Activated CD4-positive, alpha-beta T cell treated with anti-CD3 and anti-CD28 coated beads, Interleukin-2, amount 50 U/mL, for 16 hours (primary cell): ENCODE measurements at regions not wholly inside any gene's neighbourhood (a gene's known extent, or its start where the extent isn't known, plus 50 kb on each side); places are given as distances from the start of the nearest gene placed in this dataset.

Experiments used
- DNase-seq: peaks from one replicate; pipeline ENCODE4 v3.0.0-alpha.2; 2020

DNA sequence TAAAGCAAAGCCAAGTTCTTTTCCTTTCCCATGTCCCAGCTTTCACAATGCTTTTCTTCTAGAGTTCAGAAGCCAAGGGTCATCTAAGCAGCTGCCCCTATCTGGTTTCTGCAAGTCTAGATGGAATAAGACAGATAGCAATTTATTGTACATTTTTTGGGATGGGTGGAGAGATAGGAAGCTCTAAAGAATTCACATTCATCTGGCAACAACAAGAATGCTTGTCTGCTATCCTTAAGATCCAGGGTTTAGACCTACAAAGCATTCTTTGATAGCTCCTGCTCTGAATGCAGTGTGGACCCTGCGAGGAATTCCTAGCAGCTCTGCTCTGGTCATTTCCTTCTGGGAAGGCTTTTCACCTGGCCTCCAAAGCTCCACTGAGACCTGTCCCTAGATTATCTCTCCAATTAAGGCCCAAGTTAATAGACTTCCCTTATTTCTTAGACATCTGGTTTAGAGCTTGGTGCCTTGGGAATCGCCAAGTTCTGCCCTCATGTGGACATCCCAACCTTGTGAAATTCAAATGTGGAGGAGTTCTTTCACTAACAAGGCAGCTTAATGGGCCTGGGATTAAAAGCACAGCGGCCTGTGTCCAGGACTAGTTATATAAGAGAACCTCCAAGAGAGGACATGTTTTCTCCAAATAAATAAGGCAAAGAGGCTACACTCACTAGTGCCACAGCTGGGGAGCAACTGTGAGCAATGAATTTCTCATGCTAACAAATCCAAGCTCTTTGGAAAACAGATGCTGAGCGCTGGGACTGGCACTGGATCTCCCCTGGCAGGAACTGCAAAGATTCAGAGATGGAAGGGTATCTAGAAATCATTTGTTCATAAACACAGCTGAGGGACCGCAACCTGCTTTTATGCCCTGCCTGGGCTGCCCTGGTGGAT lies 384.5 kb upstream of the DDHD1 start:
- DNase-seq = no peak

DNA sequence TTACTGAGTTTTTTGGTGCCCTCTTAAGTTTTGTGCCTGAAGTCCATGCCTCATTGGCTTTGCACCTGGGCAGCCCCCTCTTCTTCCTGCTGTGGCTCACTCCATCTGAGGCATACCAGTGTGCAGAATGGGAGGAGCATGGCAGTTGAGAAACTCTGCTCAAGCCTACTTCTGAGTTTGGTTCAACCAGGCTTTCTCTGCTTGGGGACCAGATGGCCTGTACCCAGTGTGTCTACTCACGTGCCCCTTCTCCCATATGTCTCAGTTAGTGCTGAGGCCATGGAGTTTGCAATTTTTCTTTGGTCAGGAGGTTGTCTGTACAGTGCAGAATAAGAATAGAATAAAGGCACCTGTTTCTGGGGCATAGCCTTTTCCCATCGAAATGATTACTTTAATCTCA lies 383.3 kb upstream of the DDHD1 start:
- no peak for DNase-seq

DNA sequence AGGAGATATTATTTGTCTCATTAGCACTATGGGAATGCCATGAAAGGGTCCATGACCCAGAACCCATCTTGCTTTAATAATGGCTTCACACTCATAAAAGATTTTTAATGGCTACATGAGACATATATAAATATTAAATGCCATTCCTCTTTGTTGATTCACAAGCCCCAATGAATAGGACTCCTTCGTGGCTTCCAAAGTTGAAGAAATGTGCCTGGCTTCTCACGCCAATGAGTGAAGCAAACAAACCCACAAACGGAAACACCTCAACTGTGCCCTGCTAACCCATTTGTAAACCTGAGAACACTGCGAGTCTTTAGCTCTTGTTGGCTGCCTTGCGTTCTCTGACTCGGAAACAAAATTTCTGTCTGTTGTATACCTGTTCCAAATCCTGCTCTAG lies 381.7 kb upstream of the DDHD1 start:
- DNase-seq = no peak

DNA sequence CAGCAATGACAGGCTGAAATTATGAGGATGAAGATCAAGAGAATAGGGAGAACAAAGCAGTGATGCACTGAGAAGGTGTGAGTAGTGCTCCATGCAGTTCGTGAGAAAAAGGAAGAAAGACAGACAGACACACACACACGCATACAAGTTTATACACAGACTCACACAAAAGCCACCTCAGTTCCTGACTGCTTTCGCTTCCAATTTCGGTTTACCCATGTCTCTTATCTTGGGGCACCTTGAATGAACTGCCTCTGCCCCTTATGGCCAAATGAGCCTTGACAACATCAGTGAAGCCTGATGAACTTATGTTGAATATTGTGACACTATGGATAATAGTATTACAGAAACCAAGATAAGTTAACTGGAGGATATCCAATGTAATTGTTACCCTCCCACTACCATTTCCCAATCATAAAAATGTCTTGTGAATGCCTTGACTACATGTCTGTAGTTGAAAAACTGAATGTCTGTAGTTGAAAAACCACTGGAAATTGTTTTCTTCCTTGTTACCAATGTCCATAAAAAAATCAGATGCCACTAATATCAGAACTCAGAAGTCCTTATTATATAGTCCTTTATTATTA lies 380.4 kb upstream of the DDHD1 start:
- no peak for DNase-seq

DNA sequence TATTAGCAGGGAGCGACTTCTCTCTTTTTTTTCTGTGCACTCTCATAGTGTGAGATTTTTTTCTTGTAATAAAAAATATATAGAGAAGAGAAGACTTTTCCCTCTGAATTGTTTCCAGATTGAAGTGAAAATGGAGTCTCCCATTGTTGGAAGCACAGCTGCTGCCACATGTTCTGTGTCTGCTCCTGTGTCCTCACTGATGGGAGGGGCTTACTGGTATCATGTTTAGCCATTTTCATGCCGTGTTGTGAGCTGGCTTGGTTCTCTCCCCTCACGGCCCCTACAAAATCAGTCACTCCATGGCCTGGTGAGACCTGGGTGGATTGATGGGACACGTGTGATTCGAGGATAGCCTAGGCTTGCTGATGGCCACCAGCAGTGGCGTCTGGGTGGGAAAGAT lies 379.7 kb upstream of the DDHD1 start:
- no peak for DNase-seq

DNA sequence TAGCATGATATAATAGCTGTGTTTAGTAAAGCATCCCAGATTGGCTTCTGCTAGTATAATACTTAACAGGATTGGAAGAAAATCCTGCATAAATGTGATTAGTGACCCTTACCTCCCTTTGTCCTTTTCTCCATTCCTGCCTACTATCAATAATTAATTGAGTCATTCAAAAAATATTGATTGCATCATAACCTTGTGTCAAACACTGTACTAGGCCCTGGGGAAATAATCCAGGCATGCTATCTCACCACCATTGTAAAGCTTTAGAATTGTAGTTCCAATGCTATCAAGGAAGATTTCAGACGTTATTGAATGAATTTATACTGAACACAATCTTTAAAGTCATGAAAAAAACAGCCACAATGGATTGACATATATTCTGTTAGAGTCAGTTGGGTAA lies 378.6 kb upstream of the DDHD1 start:
- no peak for DNase-seq

DNA sequence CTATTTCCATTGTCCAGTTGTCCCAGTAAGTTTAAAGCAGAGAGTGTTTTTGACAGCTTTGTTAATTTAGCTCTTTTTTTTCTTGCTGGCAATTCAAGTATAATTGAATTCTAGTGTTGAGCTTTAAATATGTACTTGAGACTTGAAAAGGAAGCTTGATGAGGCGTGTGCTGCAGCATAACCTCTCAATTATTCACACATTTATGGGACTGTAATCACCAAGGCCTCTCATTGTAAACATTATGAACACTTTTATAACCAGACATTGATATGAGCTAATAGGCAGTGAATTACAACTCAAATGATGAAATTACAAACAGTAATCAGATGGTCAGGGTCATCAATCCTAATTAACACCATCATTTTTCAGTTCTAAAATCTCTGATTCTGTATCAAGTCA lies 378.0 kb upstream of the DDHD1 start:
- no peak for DNase-seq

DNA sequence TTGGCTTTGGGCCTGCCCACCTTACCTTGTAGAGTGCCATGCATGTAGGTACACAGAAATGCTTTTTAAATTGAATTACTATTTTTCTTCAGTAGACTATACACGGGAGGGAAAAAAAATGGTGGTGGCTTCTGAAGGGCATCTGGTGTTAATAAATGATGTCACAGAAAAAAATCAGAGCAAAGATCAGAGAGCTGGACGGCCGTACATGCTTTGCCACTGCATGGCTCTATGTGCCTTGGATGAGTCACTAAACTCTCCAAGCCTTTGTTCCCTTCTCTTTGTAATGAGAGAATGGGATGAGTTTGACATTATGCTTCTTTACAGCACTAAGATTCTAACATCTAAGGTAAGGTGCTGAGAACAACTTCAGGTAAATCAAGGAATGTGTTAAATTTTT lies 376.4 kb upstream of the DDHD1 start:
- no peak for DNase-seq

DNA sequence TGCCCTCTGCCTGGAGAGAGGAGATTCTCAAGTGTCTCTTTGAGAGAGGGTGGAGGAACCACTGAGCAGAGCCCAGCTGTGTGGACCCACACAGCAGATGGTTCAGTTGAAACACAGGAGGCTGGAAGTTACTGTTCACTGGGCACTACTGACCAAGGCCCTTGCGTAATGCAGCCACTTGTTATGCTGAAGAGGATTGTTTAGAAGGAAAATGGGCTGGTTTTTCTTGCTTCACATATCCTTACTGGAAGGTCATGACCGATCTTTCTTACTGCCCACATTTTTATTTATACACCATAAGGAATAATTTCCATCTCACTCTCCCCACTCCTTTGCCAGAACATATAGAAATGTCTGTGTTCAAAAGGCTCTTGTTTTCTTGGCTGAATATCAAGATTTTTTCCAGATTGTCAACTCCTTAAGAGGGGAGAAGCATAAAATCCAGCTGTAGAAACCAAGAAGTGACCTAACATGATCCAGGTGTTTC lies 375.1 kb upstream of the DDHD1 start:
- no peak for DNase-seq

DNA sequence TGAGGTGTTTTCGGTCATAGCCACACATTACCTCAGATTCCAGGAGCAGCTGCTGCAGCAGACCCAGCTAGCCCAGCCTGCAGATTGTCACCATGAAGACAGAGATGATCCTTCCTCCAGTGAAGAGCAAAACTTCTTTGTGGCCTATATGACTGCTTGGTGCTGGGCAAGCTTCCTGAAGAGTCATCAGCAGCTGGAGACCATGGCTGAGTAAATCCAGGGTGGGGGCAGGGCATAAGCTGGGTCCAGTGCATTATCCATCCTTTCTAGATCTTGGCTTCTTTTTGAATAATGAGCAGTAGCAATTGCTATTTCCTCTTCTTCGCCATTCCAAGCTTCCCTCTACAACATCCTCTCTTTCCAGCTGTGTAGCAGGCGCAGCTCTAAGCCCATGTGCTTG lies 373.1 kb upstream of the DDHD1 start:
- no peak for DNase-seq

DNA sequence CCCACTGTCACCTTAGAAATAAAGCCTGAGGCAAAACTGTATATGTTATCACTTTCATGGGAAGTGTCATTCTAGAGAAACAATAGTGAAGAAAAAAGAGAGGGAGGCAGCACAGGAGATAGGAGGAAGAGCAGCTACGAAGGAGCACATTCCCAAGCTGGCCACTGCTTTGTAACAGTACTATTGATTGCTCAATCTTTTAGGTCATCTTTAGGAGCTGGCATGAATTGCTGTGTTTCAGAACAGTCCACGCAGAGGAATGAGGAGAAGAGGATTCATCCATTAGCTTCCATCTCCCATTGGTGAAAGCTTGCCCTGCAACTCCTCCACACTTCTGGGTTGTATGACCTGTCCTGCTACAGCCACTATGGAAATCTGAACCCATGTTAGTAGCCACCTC lies 372.5 kb upstream of the DDHD1 start:
- no peak for DNase-seq

DNA sequence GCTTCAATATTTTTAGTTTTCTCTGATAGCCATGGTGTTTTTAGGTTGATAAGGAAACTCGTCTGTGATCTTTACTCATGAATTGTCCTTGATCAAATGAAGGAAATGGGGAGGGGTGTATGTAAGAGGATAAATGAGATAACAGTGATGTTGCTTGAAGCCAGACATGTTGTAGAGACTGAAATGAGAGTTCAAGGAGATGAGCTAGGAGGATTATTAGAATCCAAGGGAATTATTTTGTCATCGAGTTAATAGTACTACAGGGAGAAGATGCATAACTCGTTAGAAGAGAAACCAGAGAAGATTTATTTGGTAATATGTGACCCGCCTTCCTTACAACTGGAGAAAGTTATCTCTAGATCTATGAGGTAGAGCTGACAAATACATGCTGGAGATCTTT lies 371.3 kb upstream of the DDHD1 start:
- no peak for DNase-seq

DNA sequence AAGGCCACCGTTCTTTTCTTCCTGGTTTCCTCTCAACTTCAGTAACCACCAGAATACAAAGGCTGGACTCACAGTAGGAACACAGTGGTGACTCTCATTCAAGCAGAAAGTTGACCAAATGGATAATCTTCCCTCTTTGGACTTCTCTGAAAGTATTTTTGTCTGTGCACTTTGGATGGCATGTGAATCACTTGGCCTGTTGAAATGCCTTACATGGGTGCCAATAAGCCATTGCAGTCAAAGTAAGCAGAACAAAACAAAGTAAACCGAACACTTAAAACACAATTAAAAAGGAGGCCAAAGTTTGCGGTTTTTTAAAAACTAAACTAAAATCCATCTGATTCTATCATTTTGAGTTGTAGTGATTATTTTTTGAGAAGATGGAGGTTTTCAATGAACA lies 370.1 kb upstream of the DDHD1 start:
- no peak for DNase-seq

DNA sequence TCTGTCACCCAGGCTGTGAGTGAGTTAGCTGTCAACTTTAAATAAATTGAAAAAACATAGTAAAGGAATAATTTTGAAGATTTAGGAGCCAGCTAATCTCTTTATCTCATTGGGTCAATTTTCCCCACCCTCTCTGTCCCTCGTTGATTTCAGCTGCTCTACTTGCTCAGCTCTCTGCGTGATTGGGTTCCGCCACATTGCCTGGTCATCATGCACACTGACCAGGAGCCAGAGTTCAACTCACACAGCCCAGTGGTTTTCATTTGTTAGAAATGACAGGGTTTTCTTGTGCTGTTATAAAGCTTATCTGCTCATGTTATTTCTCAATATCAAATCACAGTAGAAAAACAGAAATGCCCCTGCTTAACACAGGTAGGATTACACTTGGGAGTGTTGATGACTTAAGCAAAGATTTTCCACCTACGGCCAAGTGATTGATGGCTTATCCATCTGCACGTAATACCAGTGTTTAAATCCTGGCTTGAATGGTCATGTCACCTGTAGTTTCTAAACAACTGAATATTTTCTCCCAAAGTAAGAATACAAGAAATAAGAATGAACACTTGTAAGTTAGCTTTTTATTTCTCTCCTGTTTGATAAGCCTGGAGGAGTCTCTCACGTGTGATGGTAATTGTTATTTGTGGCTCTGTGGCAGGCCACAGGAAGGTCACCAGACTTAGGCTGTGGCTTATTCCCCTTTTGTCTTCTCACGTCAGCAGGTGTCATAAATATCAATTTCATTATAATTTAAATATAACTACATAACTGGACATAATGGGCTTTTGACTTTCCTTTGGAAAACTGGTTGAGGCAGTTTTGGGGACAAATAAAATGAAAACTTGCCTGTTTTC lies 367.2 kb upstream of the DDHD1 start:
- DNase-seq = no peak

DNA sequence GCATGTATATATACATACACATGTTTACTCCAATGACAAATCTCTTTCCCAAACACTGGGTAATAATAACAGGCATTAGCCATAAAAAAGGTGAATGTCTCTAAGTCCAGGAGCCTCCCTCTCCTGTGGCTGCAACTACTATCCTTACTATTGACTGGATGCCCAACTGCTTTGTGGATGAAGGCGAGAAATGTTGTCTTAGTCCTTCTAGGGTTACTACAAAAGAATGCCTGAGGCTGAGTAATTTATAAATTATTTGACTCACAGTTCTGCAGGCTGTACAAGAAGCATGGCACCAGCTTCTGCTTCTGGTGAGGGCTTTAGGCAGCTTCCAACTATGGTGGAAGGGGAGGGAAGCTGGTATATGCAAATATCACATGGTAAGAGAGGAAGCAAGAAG lies 366.0 kb upstream of the DDHD1 start:
- no peak for DNase-seq

DNA sequence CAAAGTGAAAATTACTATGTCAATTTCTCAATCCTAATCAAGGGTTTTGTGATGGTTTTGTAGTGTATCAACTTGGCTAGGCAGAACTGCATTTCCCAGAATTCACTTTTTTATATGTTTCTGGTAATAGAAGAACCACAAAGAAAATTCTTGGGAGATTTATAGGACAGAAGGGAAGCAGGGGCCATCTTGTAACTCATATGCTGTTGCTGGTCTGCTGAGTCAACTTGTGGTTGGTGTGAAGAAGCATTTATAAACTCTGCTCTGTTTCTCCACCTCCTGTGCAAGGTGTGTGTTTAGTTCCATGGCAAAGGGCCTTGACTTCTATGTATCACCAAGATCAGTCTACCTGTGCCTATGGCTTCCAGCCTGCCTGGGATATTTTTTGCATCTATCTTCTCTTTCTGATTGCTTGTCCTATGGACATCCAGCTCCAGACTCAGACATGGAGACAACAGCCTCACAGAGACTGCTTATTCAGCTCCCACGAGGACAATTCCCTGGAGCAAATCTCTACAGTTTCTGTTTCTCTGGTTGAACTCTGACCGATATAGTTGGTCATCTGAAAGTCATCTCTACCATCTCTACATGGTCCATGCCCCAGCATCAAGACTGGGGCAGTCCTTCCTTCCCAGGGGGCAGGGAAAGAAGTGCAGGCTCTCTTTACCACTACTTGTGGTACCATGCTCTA lies 364.3 kb upstream of the DDHD1 start:
- DNase-seq = no peak

DNA sequence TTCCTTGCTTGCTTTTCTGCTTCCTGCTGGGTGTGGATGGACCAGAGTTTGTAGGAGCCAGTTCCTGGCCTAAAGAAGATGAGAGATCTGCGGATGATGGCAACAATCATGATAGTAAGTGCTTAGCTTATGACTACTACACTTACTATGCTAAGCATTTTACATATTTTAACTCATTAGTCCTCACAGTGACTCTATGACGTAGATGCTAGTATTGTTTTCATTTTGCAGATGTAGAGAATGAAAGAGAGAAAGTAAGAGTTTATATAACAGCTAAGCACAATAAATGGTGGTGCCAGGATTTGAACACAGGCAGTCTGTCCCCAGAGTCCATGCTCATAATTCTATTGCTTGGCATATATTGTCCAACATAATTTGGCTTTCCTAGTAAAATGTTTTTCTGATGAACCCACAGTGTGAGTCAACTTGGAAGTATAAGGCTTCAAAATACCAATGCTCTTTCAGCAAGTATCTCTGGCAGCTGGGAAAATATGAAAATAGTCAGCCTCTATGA lies 363.2 kb upstream of the DDHD1 start:
- DNase-seq = no peak

DNA sequence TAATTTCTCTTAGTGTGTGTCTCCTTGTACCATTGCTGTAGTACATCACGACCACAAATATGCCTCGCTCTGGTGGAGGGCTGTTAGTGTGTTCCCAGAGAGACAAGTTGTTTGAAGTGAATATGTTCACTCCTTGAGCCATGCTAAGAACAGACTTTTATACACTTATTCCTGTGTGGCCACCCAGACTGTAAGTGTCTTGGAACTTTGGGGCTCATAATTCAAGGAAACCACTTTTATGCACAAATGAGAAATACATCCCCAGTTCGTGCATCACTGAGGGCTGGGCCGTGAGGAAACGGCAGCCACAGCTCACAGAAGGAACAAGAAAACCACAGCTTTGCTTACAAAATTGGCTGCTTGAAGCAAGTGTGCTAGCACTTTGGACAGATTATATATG lies 362.2 kb upstream of the DDHD1 start:
- no peak for DNase-seq

DNA sequence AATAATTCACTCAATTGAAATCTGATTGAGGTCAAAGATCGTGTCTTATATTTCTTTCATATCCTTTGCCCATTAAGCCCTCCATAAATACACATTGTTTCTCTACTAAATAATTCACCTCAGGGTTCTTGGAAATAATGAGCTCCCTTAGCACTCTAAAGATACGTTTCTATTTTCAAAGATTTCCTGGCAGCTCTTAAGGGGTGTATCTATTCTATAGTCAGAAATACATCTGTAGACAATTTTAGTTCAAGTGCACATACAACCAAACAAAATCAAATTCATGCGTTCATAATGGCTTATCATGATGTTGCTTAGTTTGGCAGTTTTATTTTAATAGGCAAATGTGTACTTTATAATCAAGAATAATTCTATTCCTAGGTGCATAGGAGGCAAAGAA lies 361.1 kb upstream of the DDHD1 start:
- no peak for DNase-seq

DNA sequence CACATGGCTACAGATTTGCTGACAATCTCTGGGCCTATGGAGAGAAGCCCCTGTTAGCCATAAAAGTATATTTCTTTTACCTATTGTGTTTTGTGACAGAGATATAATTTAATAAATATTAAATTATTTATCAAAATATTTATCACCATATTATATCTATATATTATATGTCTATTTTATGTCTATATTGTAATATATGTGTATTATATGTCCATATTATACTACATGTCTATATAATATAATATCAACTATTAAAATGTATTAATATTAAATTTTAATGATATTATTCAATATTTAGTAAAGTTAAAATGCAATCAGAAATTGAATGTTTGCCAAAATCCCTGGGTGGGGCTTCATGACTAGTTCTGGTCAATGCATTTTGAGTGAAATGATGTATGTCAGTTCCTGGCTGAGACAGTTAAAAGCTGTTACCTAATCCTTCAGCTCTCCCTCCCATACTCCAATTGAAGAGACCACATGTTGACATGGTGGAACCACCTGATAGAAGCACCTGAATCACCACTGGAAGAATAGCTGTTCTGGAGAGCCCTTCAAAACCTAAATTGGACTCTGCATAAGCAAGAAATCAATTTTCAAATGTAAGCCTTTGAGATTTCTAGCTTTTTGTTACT lies 357.3 kb upstream of the DDHD1 start:
- DNase-seq = no peak

DNA sequence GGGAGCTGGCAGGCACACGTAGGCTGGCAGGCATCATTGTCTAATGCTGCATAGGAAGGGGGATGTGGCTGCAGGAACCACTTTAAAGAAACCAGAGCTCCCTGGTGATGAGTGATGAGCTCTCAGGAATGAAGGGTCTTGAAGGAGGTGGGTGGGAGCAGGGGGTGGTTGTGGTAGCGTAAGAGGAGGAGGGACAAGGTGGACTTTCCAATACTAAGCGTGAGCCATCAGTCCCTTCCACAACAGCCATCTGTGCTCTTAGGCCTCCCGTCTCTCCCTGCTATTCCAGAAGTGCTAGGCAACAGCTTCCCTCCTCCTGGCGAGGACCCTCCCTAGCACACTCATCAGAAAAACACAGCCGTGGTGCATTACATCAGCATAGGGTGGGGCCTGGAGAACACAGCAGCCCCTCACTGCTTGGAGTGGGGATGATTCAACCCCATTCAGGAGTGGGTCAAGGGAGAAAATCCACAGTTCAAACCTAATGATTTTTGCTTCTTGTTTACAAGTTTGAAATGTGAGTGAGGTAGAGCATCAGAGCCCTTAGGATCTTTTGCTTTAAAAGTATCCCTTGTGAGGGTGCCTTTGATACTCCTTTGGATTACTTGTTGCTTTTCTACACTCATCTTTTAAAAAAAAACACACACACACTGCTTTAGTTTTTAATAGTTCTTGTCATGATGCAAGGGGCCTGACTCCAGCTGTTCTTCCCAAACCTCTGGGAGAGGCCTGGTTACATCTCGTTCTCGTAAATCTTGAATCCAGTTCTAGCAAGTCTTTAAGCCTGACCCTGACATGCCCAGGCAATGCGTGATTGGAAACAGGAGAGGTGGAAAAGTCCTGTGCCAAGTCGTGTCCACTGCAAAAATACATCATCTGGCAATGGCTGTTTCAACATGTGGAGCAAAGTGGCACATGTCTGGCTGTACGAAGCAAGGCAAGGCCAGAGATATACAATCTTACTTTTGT lies 356.4 kb upstream of the DDHD1 start:
- DNase-seq = no peak
